ENCODE measurements at regions not wholly inside any gene's neighbourhood (a gene's known extent, or its start where the extent isn't known, plus 50 kb on each side); places are given as distances from the start of the nearest gene placed in this dataset.
"Not testable (repeated sequence)": the region's sequence is repeated elsewhere in the genome, so short reads cannot be mapped to it uniquely, and the experiment has no call there.

DNA sequence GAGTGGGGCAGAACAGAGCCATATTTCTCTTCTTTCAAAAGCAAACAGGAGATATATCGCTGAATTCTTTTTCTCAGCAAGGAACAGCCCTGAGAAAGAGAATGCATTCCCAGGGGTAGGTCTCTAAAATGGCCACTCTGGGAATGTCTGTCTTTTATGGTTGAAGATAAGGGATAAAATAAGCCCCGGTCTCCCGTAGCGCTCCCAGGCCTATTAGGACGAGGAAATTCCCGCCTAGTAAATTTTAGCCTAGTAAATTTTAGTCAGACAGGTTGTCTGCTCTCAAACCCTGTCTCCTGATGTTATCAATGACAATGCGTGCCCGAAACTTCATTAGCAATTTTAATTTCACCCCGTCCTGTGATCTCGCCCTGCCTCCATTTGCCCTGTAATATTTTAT, 73.9 kb upstream of the WIPF1 start:
- TF ChIP-seq, protein P1, sequence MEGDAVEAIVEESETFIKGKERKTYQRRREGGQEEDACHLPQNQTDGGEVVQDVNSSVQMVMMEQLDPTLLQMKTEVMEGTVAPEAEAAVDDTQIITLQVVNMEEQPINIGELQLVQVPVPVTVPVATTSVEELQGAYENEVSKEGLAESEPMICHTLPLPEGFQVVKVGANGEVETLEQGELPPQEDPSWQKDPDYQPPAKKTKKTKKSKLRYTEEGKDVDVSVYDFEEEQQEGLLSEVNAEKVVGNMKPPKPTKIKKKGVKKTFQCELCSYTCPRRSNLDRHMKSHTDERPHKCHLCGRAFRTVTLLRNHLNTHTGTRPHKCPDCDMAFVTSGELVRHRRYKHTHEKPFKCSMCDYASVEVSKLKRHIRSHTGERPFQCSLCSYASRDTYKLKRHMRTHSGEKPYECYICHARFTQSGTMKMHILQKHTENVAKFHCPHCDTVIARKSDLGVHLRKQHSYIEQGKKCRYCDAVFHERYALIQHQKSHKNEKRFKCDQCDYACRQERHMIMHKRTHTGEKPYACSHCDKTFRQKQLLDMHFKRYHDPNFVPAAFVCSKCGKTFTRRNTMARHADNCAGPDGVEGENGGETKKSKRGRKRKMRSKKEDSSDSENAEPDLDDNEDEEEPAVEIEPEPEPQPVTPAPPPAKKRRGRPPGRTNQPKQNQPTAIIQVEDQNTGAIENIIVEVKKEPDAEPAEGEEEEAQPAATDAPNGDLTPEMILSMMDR (conservative IDR thresholded peaks at IDR 0.05) = not testable (repeated sequence)
- TF ChIP-seq EZH2 (IDR thresholded peaks at IDR 0.05; ENCODE audit: low read depth) = not testable (repeated sequence)

Measured in PC-9 (cell line).